GM12872 (cell line): ENCODE measurements at regions not wholly inside any gene's neighbourhood (a gene's known extent, or its start where the extent isn't known, plus 50 kb on each side); places are given as distances from the start of the nearest gene placed in this dataset.

ENCODE experiments used
- CTCF ChIP-seq: IDR thresholded peaks from 3 replicates; pipeline ENCODE4 v1.5.1; 2011; ENCODE audit warnings: low read depth, mild to moderate bottlenecking, low read length, moderate library complexity; ENCODE audit not compliant: insufficient read depth

- no peak for TF ChIP-seq CTCF
Measured at GRCh38 chr7:32293833-32294232, 196.3 kb downstream of the LSM5 start.

GRCh38 chr7:32289651-32290414 is 200.3 kb downstream of the LSM5 start:
- TF ChIP-seq CTCF, result no peak

GRCh38 chr7:32285698-32286097 is 204.5 kb downstream of the LSM5 start:
- no peak for TF ChIP-seq CTCF

- no peak for TF ChIP-seq CTCF
Measured at GRCh38 chr7:32283546-32283945, 206.6 kb downstream of the LSM5 start.

- TF ChIP-seq CTCF, result no peak
Measured at GRCh38 chr7:32279500-32279899, 209.3 kb upstream of the PDE1C start.

- TF ChIP-seq CTCF, result no peak
Measured at GRCh38 chr7:32275216-32276009, 205.2 kb upstream of the PDE1C start.

- TF ChIP-seq CTCF, result no peak
Measured at GRCh38 chr7:32273297-32273696, 203.1 kb upstream of the PDE1C start.
